Glomerular visceral epithelial cell (primary cell): ENCODE measurements at regions not wholly inside any gene's neighbourhood (a gene's known extent, or its start where the extent isn't known, plus 50 kb on each side); places are given as distances from the start of the nearest gene placed in this dataset.
"Not testable (repeated sequence)": the region's sequence is repeated elsewhere in the genome, so short reads cannot be mapped to it uniquely, and the experiment has no call there.

Experiments used
- DNase-seq: peaks from one replicate; pipeline ENCODE4 v3.0.0-alpha.2; 2016; ENCODE audit errors: extremely low spot score

DNA sequence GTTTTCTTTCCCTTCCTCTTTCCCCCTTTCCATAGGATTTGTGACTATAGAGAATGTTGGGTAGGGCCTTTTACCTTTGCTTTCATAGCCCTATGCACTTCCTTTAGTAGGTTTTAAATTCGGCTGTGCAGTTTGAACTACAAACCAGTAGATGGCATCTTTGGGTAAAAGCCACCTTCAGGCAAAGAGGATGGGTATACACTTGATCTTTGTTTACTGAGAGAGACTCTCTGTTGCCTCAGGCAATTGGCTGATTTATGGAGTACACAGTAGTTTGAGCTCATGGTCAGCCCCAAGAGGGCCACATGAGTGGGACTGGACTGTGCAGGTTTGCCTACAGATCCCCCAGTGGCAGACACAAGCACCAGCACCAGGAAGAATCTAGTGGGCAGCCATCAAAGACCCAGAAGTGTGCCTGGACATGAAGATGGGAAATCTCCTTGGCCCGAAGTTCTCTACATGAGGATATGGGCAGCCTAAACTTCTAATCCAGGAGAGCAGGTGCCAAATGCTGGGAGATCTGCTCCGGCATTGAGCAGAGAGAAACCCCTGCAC is 1304.3 kb upstream of the DDX18 start:
- DNase-seq, result no peak

DNA sequence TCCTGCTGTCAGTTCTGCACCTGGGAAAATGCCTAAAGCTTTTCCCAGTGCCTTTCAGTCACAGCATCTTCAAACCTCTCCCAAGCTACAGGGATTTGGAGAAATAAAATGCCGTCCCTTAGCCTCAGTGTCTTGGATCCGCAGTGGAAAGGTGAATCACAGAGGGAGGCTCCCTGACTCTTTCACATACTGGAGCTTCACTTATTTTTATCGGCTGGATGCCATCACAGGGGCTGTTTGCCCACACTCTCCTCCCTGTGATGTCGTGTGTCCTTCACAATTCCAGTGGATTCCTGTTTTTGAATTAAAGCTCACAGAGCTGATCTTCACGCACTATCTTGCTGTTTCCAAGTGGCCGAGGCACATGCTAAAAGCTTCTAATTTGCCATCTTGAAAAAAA is 1303.1 kb upstream of the DDX18 start:
- DNase-seq, result no peak

DNA sequence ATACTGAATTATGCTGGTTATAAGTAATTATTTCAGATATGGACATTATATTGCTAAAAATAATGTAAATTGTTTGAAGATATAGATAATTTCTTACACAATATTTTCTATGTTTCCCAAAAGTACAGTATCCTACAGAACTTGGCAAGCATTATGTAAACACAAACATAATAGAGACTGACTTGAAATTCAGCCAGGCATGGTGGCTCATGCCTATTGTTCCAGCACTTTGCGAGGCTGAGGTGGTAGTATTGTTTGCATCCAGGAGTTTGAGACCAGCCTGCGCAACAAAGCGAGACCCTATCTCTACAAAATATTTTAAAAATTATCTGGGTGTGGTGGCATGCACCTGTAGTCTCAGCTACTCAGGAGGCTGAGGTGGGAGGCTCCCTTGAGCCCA is 1300.5 kb upstream of the DDX18 start:
- DNase-seq, result no peak

DNA sequence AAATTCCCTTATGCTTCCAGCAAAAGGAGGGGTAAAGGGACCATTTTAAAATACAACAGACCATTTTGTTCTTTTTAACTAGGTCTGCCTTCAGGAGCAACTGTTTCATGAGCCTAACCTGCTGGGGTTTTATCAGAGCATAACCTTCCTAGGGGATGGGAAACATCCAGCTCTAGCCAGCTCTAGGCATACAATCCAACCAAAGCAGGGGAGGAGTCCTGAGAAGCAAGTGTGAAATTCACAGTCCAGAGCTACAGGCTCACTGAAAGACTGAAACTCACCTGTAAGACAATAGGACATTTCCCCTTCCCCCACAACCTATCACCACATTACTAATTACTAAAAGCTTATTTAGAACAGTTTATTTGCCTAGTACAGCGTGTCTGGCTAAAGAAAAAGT is 1296.6 kb upstream of the DDX18 start:
- DNase-seq, result no peak

DNA sequence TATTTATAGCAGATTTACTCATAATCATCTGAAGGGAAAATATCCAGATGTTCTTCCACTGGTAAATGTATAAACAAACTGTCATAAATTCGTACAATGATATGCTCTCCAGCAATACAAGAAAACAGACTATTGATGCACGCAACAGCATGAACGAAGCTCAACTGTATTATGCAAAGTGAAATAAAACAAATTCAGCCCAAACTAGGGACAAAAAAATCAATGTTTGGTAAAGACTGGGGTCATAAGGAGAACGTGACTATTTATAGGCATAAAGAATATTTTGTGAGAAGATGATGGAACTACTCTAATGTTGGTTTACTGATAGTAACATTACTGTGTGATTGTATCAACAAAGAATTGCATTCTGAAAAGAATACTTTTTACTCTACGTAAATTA is 1276.7 kb upstream of the DDX18 start:
- no peak for DNase-seq

DNA sequence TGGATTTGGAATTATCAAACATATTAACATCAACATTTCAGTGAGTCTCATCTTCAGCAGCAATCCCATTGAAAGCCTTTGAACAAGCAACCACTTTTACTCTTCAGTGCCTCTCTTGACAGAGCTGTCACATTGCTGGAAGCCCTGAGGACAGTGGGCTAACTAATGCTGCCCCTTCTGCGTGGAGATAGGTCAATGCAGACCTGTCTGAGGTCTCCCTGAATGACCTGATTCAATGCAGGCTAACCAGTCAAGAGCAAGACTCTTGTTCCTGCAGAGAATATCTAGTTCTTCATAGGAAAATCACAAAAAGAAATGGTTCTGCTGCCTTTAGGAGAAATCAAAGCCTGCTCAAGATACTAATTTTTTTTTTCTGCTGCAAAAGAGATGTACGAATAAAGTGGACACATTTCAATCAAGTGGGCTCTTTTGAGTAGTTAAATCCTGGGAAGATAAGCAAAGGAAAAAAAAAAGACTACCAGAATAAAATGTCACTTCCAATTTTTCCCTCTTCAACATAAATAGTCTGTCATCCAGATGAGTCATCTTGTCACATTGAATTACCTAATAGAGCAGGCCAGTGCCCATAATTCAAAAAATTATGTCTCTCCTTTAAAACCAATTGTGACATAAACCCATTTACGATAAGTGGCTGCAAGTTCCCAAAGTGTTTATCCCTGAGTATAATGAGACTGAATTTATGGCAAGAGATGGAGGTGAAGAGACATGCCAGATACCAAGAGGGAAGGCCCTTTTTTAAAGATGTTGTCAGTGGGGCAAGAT is 1269.0 kb upstream of the DDX18 start:
- no peak for DNase-seq

DNA sequence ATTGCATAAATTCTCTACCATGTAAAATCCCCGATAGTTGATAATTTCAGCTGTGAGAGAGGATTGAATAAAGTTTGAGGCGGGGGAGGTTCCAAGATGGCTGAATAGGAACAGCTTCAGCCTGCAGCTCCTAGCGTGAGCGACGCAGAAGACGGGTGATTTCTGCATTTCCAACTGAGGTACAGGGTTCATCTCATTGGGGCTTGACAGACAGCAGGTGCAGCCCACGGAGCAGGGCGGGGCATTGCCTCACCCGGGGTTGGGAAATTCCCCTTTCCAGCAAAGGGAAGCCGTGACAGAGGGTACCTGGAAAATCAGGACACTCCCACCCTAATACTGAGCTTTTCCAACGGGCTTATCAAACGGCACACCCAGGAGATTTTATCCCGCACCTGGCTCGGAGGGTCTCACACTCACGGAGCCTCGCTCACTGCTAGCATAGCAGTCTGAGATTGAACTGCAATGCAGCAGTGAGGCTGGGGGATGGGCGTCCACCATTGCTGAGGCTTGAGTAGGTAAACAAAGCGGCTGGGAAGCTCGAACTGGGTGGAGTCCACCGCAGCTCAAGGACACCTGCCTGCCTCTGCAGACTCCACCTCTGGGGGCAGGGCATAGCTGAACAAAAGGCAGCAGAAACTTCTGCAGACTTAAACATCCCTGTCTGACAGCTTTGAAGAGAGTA is 1261.6 kb upstream of the DDX18 start:
- DNase-seq, result not testable (repeated sequence)

DNA sequence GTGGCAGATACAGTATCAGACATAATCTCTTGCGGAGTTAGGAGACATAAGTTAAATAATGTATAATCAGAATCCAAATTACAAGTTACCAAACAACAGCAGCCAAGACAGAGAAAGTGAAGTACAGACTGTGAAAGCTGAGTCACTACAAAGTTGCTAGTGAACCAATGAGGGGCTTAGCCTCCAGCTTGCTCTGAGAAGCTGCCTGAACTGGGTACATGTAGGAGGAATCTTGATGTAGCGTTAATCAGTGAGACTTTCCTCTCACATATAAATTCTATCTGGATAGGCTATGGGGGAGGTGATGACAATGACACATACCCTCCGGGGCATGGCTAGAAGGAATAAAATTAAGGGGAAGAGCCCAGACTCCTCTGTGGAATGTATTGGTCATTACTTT is 1234.3 kb upstream of the DDX18 start:
- DNase-seq, result no peak

DNA sequence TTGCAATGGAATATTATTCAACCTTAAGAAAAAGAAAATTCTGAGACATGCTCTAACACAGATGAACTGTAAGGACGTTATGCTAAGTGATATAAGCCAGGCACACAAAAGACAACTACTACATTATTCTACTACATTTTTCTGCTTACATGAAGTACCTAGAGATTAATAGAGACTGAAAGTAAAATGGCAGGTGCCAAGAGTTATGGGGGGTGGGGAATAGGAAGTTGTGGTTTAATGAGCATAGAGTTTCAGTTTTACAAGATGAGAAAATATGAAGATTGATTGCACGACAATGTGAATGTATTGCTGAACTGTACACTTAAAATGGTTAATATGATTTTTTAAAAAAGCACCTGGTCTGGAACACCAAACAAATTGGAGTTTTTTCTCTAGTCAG is 1231.6 kb upstream of the DDX18 start:
- DNase-seq, result no peak

DNA sequence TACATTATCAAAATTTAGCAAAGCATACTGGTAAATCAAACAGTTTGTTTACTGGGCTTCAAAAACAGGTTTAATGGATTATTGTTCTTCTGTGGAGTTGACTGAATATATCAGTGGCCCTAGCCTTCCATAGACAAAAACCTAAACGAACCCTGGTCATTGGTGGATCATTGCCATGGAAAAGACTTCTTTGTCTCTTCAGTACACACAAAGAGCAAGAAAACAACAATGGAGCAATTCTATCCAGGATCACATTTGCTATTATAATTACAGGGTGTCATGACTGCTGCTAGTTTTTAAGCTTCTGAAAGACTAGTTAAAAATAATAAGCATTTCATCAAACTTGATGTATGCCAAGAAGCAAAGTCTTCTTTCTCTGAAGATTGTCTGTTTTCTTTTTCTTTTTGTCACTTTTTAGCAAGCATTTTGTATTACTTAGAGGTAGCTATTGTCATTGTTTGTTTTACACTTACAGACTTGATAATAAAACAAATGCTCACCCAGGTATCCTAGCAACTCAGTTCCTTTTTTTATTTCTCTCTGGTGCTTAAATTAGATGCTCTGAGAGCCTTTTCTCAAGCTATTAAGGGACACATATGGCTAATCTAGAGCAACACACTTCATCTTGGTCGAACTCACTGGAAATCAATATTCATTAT is 1228.7 kb upstream of the DDX18 start:
- DNase-seq, result no peak

DNA sequence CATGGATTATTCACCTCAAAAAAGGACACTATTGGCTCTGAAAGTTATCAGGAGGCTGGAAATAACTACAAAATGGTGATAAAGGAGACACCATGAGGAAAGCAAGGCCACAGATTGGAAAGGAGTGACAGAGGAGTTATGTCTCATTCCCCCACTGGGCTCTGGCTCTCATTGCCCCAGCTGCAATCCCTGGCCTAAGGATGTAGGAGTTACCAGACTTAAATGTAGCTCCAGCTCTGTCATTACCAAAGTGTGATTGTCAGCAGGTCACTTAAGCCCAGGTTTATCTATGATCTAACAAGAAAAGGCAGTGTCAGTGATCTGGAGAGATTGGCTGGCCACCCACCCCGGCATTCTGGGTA is 1228.2 kb upstream of the DDX18 start:
- DNase-seq, result no peak
